Upper lobe of left lung (tissue), 6 donors: ENCODE measurements at regions not wholly inside any gene's neighbourhood (a gene's known extent, or its start where the extent isn't known, plus 50 kb on each side); places are given as distances from the start of the nearest gene placed in this dataset.

Experiments used
- ATAC-seq, 2 donors: fragments of 200-7000 bp; cut with Tn5 transposase; one replicate each; pipeline ENCODE4 v1.9.1; 2022; ENCODE audit warnings: mild to moderate bottlenecking in 2 of 2, moderate library complexity in 2 of 2; ENCODE audit not compliant: low FRiP score in 2 of 2
- DNase-seq, 2 donors: peaks; one replicate each; pipeline ENCODE4 v3.0.0-alpha.2; 2019 to 2020
- H3K27ac ChIP-seq, 4 donors: fragments of 200-600 bp; sonication (generic); one replicate each; pipeline ENCODE4 v1.5.1; 2016 to 2019
- H3K27me3 ChIP-seq, 4 donors: fragments of 200-600 bp; sonication (generic); one replicate each; pipeline ENCODE4 v1.5.1; 2017 to 2019
- H3K36me3 ChIP-seq, 4 donors: fragments of 200-600 bp; sonication (generic); one replicate each; pipeline ENCODE4 v1.5.1; 2016 to 2019
- H3K4me1 ChIP-seq, 4 donors: fragments of 200-600 bp; sonication (generic); one replicate each; pipeline ENCODE4 v1.5.1; 2018 to 2019
- H3K4me3 ChIP-seq, 4 donors: fragments of 200-600 bp; sonication (generic); one replicate each; pipeline ENCODE4 v1.5.1; 2017 to 2019; ENCODE audit warnings: mild to moderate bottlenecking in 2 of 4, moderate library complexity in 1 of 4
- H3K9me3 ChIP-seq, 4 donors: fragments of 200-600 bp; sonication (generic); one replicate each; pipeline ENCODE4 v1.5.1; 2018 to 2019
- EP300 ChIP-seq, 4 donors: sonication (generic); formaldehyde crosslinking; IDR thresholded peaks; one replicate each; pipeline ENCODE4 v1.5.1; 2017; ENCODE audit warnings: antibody characterized with exemption in 4 of 4, control low read depth in 2 of 4
- POLR2A ChIP-seq, 4 donors: fragments of 450-650 bp; IDR thresholded peaks; one replicate each; pipeline ENCODE4 v1.5.1; 2016 to 2017; ENCODE audit warnings: antibody characterized with exemption in 4 of 4, mild to moderate bottlenecking in 2 of 4
- POLR2AphosphoS5 ChIP-seq, 2 donors: sonication (generic); formaldehyde crosslinking; IDR thresholded peaks; one replicate each; pipeline ENCODE4 v1.5.1; 2017; ENCODE audit warnings: antibody characterized with exemption in 2 of 2
- WGBS, 2 donors: methylation state at CpG; one replicate each; pipeline ENCODE4 v1.1.5; 2017 to 2018; 5-methylcytosine and 5-hydroxymethylcytosine counted together
- TF ChIP-seq, protein P1 (sequence below), 6 experiments: fragments of 450-650 bp in 4 of 6; fragments of 200-600 bp in 2 of 6; sonication (generic) in 2 of 6; IDR thresholded peaks; one replicate each; pipeline ENCODE4 v1.5.1; 2016 to 2019; ENCODE audit warnings: antibody characterized with exemption in 6 of 6
- donor health status: DM: no; HTN: no; CAD: no; lungs with moderate emphysema.
- donor health status: DM: no; HTN: yes; CAD: no; lungs with severe emphysema.

DNA sequence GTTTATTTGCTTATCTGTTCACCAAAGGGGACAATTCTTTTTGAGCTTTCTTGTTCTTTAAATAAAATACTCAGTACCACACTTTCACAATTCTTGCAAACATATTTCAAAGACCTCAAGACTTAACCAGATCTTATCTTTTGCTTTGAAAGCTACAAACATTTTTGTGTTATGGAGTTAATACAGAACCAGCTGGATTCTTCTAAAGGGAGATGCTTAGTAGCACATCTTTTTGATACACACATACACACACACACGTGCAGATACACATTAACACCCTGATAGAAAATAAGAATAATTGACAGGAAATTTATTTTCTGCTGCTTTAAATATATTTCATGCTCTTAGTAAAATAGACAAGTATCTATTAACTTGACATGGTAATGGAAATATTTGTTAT is 379.1 kb downstream of the SH2D1A start:
- DNase-seq: no peak
- Histone ChIP-seq H3K4me3 (no peak overlapping the region), H3K36me3 (no peaks in the 10 kb centered on the region), H3K9me3 (no peaks in the 10 kb centered on the region), H3K27me3 (no peaks in the 10 kb centered on the region), H3K4me1 (no peaks in the 10 kb centered on the region), H3K27ac (no peak overlapping the region)
- WGBS, 2 donors: 39 to 71% methylated on average over 1 of the region's 1 CpG
- TF ChIP-seq, protein P1, sequence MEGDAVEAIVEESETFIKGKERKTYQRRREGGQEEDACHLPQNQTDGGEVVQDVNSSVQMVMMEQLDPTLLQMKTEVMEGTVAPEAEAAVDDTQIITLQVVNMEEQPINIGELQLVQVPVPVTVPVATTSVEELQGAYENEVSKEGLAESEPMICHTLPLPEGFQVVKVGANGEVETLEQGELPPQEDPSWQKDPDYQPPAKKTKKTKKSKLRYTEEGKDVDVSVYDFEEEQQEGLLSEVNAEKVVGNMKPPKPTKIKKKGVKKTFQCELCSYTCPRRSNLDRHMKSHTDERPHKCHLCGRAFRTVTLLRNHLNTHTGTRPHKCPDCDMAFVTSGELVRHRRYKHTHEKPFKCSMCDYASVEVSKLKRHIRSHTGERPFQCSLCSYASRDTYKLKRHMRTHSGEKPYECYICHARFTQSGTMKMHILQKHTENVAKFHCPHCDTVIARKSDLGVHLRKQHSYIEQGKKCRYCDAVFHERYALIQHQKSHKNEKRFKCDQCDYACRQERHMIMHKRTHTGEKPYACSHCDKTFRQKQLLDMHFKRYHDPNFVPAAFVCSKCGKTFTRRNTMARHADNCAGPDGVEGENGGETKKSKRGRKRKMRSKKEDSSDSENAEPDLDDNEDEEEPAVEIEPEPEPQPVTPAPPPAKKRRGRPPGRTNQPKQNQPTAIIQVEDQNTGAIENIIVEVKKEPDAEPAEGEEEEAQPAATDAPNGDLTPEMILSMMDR (IDR thresholded peaks at IDR 0.05): no peak
- TF ChIP-seq EP300 (IDR thresholded peaks at IDR 0.05) (no peak), POLR2A (IDR thresholded peaks at IDR 0.05) (no peak), POLR2AphosphoS5 (IDR thresholded peaks at IDR 0.05) (no peak)
- ATAC-seq: no peak

DNA sequence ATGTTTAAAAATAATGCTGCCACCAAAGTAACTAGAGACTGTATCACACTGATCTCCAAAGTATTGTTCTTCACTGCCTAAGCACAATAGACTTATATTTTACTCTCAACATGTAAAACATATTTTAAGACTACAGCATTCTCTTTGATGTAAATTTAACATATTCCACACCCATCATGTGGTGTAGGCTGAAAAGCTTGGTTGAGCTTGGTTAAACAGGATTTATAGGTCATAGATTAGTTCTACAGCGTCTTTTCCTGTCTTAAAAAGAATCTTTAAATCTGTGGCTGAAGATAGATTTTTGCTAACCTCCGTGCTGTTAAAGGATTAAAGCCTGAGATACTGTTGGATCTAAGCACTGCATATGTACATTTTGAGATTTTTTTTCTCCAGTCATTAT is 379.9 kb downstream of the SH2D1A start:
- 71 to 82% methylated on average over 2 of the region's 2 CpGs for WGBS, 2 donors
- Histone ChIP-seq H3K4me3 (no peak overlapping the region), H3K27ac (no peak overlapping the region), H3K36me3 (no peaks in the 10 kb centered on the region), H3K27me3 (no peaks in the 10 kb centered on the region), H3K4me1 (no peaks in the 10 kb centered on the region), H3K9me3 (no peaks in the 10 kb centered on the region)
- TF ChIP-seq POLR2A (IDR thresholded peaks at IDR 0.05) (no peak), EP300 (IDR thresholded peaks at IDR 0.05) (no peak), POLR2AphosphoS5 (IDR thresholded peaks at IDR 0.05) (no peak)
- TF ChIP-seq, protein P1 (IDR thresholded peaks at IDR 0.05): no peak
- ATAC-seq: no peak
- no peak for DNase-seq

DNA sequence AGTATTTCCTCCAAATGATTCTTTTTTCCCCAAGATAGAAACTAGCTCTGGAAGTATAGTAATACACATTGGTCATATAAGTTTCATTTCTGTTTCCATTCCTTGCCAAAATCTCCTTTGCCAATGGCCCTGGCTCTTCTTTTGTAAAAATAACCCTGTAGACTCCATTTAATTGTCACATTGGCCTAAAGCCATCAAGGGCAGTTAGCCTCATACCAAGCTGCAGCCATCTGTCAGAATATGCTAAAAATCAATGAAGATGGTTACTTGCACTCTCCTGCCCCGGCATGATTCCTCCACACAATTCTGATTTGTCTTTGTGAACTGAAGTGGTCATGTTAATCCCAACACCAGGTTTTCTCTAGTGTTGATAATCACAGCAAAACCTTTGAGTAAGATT is 380.5 kb downstream of the SH2D1A start:
- no peak overlapping the region for H3K4me3 ChIP-seq

DNA sequence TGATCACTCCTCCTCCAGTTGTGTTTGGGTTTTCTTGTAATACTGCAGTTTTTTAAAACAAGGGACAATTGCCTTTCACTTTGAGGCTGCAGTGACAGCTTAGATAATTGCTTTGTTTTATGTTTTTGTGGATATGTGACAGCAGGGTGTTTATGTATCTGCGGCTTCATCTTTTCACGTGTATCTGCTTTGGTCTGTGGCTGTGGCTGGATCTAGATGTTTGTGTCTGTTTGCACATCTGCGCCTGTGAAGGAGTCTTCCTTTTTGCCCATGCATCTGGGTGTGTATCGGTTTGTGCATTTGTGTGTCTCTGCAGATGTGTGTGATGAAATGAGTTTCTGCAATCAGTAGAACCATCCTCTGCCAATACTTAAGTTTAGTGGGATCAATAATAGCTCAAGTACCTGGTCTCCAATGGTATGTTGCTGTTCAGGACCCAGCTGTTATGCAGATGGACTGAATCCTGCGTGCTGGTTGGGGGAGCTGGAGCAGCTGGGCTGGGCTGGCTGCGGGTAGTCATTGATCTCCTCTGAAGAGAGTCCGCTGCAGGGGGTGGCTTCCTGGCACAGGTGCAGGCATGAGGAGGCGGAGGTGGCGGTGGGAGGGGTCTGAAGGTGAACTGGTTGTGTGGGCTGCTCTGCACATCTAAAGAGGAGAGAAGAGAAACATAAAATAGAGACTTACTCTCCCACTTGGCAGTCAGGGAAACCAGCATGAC is 390.3 kb downstream of the SH2D1A start:
- 50 to 65% methylated on average over 7 to 9 of the region's 9 CpGs for WGBS, 2 donors
- H3K4me1 ChIP-seq: no peaks in the 10 kb centered on the region

More for the DNA sequence above, 380.5 kb downstream of the SH2D1A start:
- ATAC-seq (no peak), DNase-seq (no peak)
- Histone ChIP-seq H3K36me3 (no peaks in the 10 kb centered on the region), H3K9me3 (no peaks in the 10 kb centered on the region), H3K27ac (no peak overlapping the region), H3K27me3 (no peaks in the 10 kb centered on the region), H3K4me1 (no peaks in the 10 kb centered on the region)
- no peak for TF ChIP-seq POLR2A (IDR thresholded peaks at IDR 0.05)
- TF ChIP-seq, protein P1 (IDR thresholded peaks at IDR 0.05): no peak
- no peak for TF ChIP-seq EP300 (IDR thresholded peaks at IDR 0.05)
- TF ChIP-seq POLR2AphosphoS5 (IDR thresholded peaks at IDR 0.05): no peak
- 52 to 77% methylated on average over 1 of the region's 1 CpG for WGBS, 2 donors

DNA sequence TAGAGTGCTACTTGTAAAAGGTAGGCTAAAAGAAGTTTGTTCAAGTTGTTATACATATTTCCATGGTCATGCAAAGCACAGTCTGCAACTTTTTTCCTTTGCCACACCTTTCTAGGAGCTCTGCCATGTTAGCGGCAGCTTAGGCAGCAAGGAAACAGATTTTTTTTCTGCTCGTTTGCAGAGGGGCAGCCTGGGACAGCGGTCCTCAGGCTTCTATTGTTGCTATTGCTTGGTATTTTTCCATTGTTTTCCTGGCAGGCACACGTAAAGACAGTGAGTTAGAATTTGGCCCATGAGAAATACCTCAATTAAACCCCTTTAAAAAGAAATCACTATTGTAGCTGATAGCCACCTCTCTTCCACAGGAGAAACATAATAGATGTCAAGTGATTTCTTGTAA is 391.4 kb downstream of the SH2D1A start:
- Histone ChIP-seq H3K27ac (no peak overlapping the region), H3K9me3 (no peaks in the 10 kb centered on the region), H3K27me3 (no peaks in the 10 kb centered on the region), H3K36me3 (no peaks in the 10 kb centered on the region), H3K4me1 (no peaks in the 10 kb centered on the region), H3K4me3 (no peak overlapping the region)
- WGBS, 2 donors: 34 to 45% methylated on average over 2 to 4 of the region's 4 CpGs
- DNase-seq (no peak), ATAC-seq (no peak)
- TF ChIP-seq POLR2AphosphoS5 (IDR thresholded peaks at IDR 0.05): no peak
- TF ChIP-seq POLR2A (IDR thresholded peaks at IDR 0.05): no peak
- TF ChIP-seq, protein P1 (IDR thresholded peaks at IDR 0.05): no peak
- TF ChIP-seq EP300 (IDR thresholded peaks at IDR 0.05): no peak

More for the DNA sequence above, 390.3 kb downstream of the SH2D1A start:
- ATAC-seq (no peak), DNase-seq (no peak)
- Histone ChIP-seq H3K9me3 (no peaks in the 10 kb centered on the region), H3K27me3 (no peaks in the 10 kb centered on the region), H3K27ac (no peak overlapping the region), H3K4me3 (no peak overlapping the region), H3K36me3 (no peaks in the 10 kb centered on the region)
- TF ChIP-seq POLR2AphosphoS5 (IDR thresholded peaks at IDR 0.05): no peak
